ENCODE measurements at regions not wholly inside any gene's neighbourhood (a gene's known extent, or its start where the extent isn't known, plus 50 kb on each side); places are given as distances from the start of the nearest gene placed in this dataset.

GRCh38 chr11:27205250-27205649 is 157.8 kb downstream of the CCDC34 start:
- no peak for TF ChIP-seq EZH2phosphoT487 (IDR thresholded peaks at IDR 0.05; ENCODE audit: borderline replicate concordance, low read depth)
- no peak for TF ChIP-seq RCOR1 (IDR thresholded peaks at IDR 0.05; ENCODE audit: low read length)

Measured in SK-N-SH (cell line).